GM12874 (cell line): ENCODE measurements at regions not wholly inside any gene's neighbourhood (a gene's known extent, or its start where the extent isn't known, plus 50 kb on each side); places are given as distances from the start of the nearest gene placed in this dataset.

Experiments
- TF ChIP-seq, protein P1 (sequence below): IDR thresholded peaks from 2 replicates; pipeline ENCODE4 v1.5.1; 2011; ENCODE audit warnings: low read depth, mild to moderate bottlenecking, control low read depth, low read length, moderate library complexity; ENCODE audit not compliant: insufficient read depth

DNA sequence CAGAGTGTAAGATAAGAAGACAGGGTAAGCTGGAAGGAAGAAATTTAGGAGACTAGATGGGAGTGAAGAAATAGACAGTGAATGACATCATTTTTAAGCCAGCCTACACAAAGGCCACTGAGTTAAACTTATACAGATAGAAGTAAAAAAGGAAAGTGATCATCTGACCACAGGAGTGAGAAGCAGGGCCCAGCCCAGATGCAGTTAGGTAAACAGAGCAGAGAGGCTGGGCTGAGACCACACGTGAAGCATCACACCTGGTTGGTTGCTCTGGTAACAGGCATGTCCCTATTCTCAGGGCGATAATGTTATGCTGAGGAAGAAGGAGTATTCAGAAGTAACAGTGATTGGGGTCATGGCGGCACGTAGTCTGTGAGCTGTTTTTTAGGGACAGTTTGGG lies 1079.4 kb downstream of the AACS start:
- TF ChIP-seq, protein P1, sequence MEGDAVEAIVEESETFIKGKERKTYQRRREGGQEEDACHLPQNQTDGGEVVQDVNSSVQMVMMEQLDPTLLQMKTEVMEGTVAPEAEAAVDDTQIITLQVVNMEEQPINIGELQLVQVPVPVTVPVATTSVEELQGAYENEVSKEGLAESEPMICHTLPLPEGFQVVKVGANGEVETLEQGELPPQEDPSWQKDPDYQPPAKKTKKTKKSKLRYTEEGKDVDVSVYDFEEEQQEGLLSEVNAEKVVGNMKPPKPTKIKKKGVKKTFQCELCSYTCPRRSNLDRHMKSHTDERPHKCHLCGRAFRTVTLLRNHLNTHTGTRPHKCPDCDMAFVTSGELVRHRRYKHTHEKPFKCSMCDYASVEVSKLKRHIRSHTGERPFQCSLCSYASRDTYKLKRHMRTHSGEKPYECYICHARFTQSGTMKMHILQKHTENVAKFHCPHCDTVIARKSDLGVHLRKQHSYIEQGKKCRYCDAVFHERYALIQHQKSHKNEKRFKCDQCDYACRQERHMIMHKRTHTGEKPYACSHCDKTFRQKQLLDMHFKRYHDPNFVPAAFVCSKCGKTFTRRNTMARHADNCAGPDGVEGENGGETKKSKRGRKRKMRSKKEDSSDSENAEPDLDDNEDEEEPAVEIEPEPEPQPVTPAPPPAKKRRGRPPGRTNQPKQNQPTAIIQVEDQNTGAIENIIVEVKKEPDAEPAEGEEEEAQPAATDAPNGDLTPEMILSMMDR: no peak

DNA sequence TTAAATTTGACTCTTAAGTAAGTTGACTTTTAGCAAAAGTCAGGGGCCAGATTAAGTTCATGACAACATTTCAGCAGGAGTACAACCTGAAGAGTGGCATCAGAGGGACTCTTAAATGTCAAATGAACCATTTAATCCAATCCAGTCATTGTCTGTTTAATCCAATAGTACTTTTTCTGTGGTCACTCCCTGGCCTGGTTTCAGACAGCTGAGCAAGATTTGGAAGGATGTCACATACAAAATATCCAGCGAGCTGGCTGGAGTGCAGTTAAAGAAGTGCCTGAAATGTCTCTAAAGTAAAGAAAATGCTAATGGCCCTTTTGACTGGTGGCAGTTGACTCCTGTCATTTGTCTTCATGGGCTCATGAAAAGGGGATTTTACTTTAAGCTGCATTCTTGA lies 1082.1 kb downstream of the AACS start:
- TF ChIP-seq, protein P1: no peak

DNA sequence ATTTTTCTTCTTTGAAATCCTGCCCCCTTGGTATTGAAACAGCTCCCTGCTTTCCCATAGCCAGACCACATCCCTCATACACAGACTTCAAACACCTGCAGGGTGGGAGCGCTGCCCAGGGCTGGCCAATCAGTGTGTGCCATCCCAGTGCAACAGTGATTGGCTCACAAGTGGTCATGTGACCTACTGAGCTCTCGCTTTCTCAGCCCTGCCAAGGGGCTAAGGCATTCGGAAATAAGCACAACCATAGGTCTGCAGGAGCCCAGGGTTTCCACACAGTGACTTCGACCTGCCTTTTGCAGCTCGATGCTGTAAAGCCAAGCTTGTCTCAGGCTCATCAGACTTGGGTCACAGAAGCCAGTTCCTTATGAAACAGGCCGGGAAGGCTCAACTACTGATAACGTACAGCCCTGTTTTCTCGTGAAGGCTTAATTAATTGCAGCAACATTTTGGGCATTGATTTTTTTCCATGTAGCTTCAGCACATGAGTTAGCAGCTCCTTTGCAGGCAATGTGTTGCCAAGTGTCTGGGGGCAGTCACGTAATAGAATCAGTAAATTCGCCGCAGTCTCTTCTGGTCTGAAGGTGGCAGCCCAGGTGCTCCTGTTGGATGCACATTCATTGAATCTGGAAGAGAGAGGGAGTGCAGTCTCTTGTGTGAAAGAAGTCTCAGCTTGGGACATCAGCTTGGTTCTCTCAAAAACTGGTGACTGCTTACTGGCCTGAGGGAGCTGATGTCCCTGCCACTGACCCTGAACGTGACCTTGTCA lies 1091.8 kb downstream of the AACS start:
- TF ChIP-seq, protein P1: no peak

DNA sequence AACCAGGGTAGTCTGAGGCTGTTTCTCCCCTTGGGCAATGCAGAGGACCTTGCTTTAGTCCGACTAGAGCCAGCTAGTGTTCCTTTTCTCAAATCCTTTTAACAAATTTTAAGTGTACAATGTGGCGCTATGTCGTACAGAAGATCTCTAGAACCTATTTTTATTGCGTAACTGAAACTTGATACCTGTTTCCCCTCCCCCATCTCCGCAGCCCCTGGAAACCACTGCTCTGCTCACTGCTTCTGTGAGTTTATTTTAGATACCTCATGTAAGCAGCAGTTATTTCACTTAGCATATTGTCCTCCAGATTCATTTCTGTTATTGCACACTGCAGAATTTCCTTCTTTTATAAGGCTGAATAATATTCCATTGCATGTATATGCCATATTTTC lies 1092.3 kb downstream of the AACS start:
- TF ChIP-seq, protein P1: no peak

DNA sequence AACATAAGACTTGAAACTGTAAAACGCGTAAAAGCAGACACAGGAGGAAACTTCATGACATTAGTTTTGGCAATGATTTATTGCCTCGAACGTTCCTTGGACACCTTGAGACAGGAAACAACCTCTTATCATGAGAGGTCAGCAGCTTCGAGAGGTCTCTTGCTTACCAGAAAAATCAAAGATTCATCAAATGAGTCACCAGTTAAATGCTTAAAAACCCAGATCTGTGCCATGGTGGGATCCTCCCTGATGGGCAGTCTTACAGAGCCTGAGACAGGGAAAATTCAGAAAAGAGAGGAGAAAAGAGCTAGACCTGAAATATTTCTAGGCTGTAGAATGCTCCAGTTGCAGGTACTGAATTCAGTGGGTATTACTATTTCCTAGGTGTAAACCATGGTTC lies 1093.9 kb downstream of the AACS start:
- TF ChIP-seq, protein P1: no peak

DNA sequence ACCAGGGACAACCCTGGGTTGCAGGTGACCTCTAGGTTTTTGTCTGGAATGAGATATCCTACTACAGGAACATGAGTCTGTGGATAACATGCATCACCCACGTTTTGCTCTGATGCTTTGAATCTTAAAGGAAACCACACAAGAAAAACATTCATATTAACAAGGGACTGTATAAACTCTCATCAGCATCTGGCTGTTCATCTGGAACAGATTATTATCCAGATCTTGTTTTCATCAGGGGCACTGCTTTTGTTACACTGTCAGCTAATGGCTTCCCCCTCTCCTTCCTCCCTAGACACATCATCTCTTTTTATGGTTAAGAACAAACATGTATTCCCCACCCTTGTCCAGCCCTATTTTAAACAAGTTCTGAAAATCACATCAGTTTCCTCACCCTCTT lies 1095.7 kb downstream of the AACS start:
- TF ChIP-seq, protein P1: no peak

DNA sequence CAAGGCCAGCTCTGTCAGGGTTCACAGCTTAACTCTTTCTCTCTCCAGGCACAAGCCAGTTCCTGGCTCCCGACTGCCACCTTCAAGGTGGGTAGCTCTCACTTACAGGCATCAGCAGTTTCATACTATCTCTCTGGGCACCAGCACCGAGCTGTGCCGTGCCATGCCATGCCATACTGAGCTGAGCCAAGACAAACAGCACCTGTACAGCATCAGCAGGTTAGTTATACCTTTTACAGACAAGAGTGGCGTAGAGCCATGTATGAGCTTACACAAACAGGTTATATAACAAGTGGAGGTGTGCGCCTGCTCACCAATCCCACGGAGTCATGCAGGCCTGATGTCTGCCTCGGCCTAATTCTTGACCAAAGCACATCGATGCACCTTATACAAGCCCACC lies 1098.7 kb downstream of the AACS start:
- TF ChIP-seq, protein P1: no peak
